Kidney (tissue), 13 donors: ENCODE measurements at regions not wholly inside any gene's neighbourhood (a gene's known extent, or its start where the extent isn't known, plus 50 kb on each side); places are given as distances from the start of the nearest gene placed in this dataset.

Source experiments
- DNase-seq, 5 donors: peaks; one replicate each; pipeline ENCODE4 v3.0.0-alpha.2; 2013 to 2020
- FAIRE-seq: peaks from 2 replicates; lab custom pipeline; 2012; peaks lifted over from hg19 to GRCh38; lab: Jason Lieb, UNC
- H3K27ac ChIP-seq, 2 donors: one replicate each; pipeline ENCODE4 v1.7.0; 2013; ENCODE audit warnings: low read depth in 2 of 2, low read length in 2 of 2, inconsistent platforms in 1 of 2
- H3K27me3 ChIP-seq: one replicate; pipeline ENCODE4 v1.7.1; 2013; ENCODE audit warnings: low read length, inconsistent platforms; ENCODE audit not compliant: control insufficient read depth, insufficient read depth
- H3K36me3 ChIP-seq, 3 donors: one replicate each; pipeline versions ENCODE4 v1.7.0 to v1.7.1; 2013; ENCODE audit warnings: low read length in 3 of 3, control low read depth in 1 of 3, inconsistent platforms in 1 of 3; ENCODE audit not compliant: insufficient read depth in 3 of 3, control insufficient read depth in 2 of 3
- H3K4me1 ChIP-seq, 3 donors: one replicate each; pipeline versions ENCODE4 v1.7.0 to v1.7.1; 2013; ENCODE audit warnings: low read length in 3 of 3, inconsistent platforms in 1 of 3, low read depth in 1 of 3; ENCODE audit not compliant: control insufficient read depth in 2 of 3, insufficient read depth in 2 of 3
- H3K4me3 ChIP-seq, 3 donors: one replicate each; pipeline versions ENCODE4 v1.7.0 to v1.8.1; 2013; ENCODE audit warnings: low read length in 3 of 3, control low read depth in 1 of 3, inconsistent platforms in 1 of 3
- H3K9ac ChIP-seq, 3 donors: one replicate each; pipeline versions ENCODE4 v1.7.0 to v1.7.1; 2013; ENCODE audit warnings: low read length in 3 of 3, control low read depth in 1 of 3, inconsistent platforms in 1 of 3
- H3K9me3 ChIP-seq, 3 donors: one replicate each; pipeline versions ENCODE4 v1.7.0 to v1.7.1; 2013; ENCODE audit warnings: low read length in 3 of 3, control low read depth in 1 of 3, inconsistent platforms in 1 of 3; ENCODE audit not compliant: control insufficient read depth in 2 of 3, insufficient read depth in 1 of 3
- intact Hi-C: fragments of 100-400 bp; cut with DNase I; formaldehyde crosslinking; loops from one replicate; pipeline ENCODE4 v1.11.1; 2022
- TF ChIP-seq, protein P1 (sequence below): IDR thresholded peaks from 3 replicates; pipeline ENCODE4 v1.5.1; 2012; ENCODE audit warnings: mild to moderate bottlenecking, moderate library complexity, borderline replicate concordance; ENCODE audit not compliant: insufficient read depth; ENCODE audit errors: extremely low read depth
- donor health status: control.
- donor health status: control.
- donor health status: control.
- donor health status: control.
- donor health status: control.
- donor health status: DM: yes; HTN: yes; CAD: no.
- donor health status: Normal renal cell carcinoma (clear cell type).

DNA sequence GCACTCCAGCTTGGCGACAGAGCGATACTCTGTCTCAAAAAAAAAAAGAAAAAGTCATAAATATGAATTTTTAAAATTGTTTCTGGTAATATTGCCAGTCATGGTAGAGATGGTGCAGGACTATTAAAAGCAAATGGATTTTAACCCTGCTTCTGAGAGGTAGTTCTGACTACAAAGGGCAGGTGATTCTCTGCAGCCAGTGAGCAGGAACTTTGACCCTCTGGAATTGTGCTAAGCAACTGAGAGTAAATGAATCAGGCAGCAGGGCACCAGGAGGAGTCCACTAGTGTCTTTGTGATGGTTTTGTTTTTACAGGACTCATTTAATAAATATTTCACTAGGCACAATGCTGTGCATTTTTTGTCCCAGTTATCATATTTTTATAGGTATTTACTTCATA lies 781.2 kb downstream of the TLE4 start:
- Histone ChIP-seq H3K27me3 (no peaks in the 10 kb centered on the region), H3K27ac (no peak overlapping the region), H3K36me3 (no peaks in the 10 kb centered on the region), H3K9ac (no peak overlapping the region), H3K4me1 (no peaks in the 10 kb centered on the region), H3K4me3 (no peak overlapping the region), H3K9me3 (no peaks in the 10 kb centered on the region)
- no peak for FAIRE-seq
- DNase-seq = no peak
- TF ChIP-seq, protein P1, sequence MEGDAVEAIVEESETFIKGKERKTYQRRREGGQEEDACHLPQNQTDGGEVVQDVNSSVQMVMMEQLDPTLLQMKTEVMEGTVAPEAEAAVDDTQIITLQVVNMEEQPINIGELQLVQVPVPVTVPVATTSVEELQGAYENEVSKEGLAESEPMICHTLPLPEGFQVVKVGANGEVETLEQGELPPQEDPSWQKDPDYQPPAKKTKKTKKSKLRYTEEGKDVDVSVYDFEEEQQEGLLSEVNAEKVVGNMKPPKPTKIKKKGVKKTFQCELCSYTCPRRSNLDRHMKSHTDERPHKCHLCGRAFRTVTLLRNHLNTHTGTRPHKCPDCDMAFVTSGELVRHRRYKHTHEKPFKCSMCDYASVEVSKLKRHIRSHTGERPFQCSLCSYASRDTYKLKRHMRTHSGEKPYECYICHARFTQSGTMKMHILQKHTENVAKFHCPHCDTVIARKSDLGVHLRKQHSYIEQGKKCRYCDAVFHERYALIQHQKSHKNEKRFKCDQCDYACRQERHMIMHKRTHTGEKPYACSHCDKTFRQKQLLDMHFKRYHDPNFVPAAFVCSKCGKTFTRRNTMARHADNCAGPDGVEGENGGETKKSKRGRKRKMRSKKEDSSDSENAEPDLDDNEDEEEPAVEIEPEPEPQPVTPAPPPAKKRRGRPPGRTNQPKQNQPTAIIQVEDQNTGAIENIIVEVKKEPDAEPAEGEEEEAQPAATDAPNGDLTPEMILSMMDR = no peak
- intact Hi-C loops = no loop called here

DNA sequence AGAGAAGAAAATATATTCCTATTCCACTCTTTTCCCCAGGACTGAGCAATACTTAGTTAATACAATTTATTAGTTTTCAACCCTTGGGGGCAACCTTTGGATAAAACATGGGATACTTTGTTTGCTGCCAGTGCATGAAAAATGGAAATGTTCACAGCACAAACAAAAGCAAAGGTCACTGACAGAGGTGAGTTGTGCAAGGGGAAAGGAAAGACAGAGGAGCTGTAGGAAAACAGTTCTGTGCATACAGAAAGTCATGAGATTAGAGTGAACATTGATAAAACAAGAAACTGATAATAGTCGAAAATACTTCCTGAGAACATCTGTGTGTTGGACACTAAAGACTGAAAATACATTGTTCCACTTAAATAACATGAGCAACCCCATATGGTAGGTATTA lies 779.8 kb downstream of the TLE4 start:
- intact Hi-C loops = no loop called here
- TF ChIP-seq, protein P1 = no peak
- Histone ChIP-seq H3K9ac (no peak overlapping the region), H3K27ac (no peak overlapping the region), H3K4me3 (no peak overlapping the region), H3K4me1 (no peaks in the 10 kb centered on the region), H3K27me3 (no peaks in the 10 kb centered on the region), H3K9me3 (no peaks in the 10 kb centered on the region), H3K36me3 (no peaks in the 10 kb centered on the region)
- no peak for DNase-seq
- no peak for FAIRE-seq

DNA sequence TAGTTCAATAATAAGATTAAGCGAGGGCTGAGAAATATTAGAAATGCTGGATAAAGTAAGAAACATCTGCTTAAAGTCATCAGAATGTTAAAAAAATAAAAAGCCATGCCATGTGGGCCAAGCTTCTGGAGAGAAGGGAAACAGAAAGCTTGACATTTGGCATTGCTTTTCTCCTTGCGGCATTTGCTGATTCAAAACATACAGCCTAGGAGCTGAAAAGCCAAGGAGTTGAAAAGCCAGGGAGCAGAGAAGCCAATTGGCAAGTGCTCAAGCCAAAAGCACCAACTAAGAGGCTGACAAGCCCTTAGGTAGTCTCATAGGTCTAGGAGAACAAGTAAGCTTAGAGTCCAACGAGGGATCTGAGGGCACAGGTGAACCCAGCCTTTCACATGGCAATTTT lies 754.3 kb downstream of the TLE4 start:
- TF ChIP-seq, protein P1 = no peak
- Histone ChIP-seq H3K36me3 (no peaks in the 10 kb centered on the region), H3K27ac (no peak overlapping the region), H3K4me3 (no peak overlapping the region), H3K9me3 (no peaks in the 10 kb centered on the region), H3K27me3 (no peaks in the 10 kb centered on the region), H3K9ac (no peak overlapping the region), H3K4me1 (no peaks in the 10 kb centered on the region)
- no peak for FAIRE-seq
- DNase-seq = no peak
- intact Hi-C loops = no loop called here

DNA sequence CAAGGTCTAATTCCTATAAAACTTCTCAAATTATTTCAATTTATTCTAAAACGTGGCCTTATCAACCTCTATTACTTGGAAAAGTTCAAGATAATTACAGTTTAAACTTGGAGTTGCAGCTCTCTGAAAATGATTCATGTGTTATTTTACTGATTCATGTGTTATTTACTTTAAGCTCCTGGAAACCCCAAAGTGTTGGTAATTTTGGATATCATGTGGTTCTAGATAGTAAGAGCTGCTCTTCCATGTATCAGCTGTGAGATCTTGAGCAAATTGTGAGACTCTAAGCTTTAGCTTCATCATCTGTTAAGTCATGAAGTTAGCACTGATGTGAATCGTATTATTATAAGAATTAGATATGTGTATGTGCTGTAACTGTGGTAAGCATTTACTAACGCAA lies 749.2 kb downstream of the TLE4 start:
- no peak overlapping the region for H3K9ac ChIP-seq
- H3K36me3 ChIP-seq = no peaks in the 10 kb centered on the region
- H3K4me3 ChIP-seq = no peak overlapping the region
- no peaks in the 10 kb centered on the region for H3K27me3 ChIP-seq
- TF ChIP-seq, protein P1 = no peak
- DNase-seq (no peak), FAIRE-seq (no peak)
- intact Hi-C loops = no loop called here
- H3K4me1 ChIP-seq = no peaks in the 10 kb centered on the region
- H3K27ac ChIP-seq = no peak overlapping the region
- no peaks in the 10 kb centered on the region for H3K9me3 ChIP-seq
